ENCODE measurements at regions not wholly inside any gene's neighbourhood (a gene's known extent, or its start where the extent isn't known, plus 50 kb on each side); places are given as distances from the start of the nearest gene placed in this dataset.
A peak's percentile ranks its signal among the peaks of the same experiment; 100 is the strongest.
"Not testable (repeated sequence)": the region's sequence is repeated elsewhere in the genome, so short reads cannot be mapped to it uniquely, and the experiment has no call there.

GRCh38 chr5:12095808-12096281, 191.6 kb upstream of the CTNND2 start:
- Histone ChIP-seq H3K27me3 (ENCODE audit: insufficient read depth, low read depth, severe bottlenecking) (no peaks in the 10 kb centered on the region), H3K36me3 (no peaks in the 10 kb centered on the region), H3K4me3 (ENCODE audit: low read depth, low read length) (no peak overlapping the region), H3K9me3 (ENCODE audit: severe bottlenecking) (no peaks in the 10 kb centered on the region), H3K27ac (no peak overlapping the region)
- DNase-seq, result no peak
- TF ChIP-seq CTCF (IDR thresholded peaks at IDR 0.05; ENCODE audit: low read depth, low read length), result no peak

GRCh38 chr5:12093586-12093985, 189.3 kb upstream of the CTNND2 start:
- Histone ChIP-seq H3K36me3 (no peaks in the 10 kb centered on the region), H3K27ac (no peak overlapping the region), H3K4me3 (ENCODE audit: low read depth, low read length) (no peak overlapping the region), H3K9me3 (ENCODE audit: severe bottlenecking) (no peaks in the 10 kb centered on the region), H3K27me3 (ENCODE audit: insufficient read depth, low read depth, severe bottlenecking) (no peaks in the 10 kb centered on the region)
- DNase-seq, result no peak
- no peak for TF ChIP-seq CTCF (IDR thresholded peaks at IDR 0.05; ENCODE audit: low read depth, low read length)

GRCh38 chr5:12080761-12081160, 176.5 kb upstream of the CTNND2 start:
- H3K9me3 ChIP-seq (ENCODE audit: severe bottlenecking), result no peaks in the 10 kb centered on the region
- no peak for DNase-seq
- no peak overlapping the region for H3K4me3 ChIP-seq (ENCODE audit: low read depth, low read length)
- H3K27ac ChIP-seq, result no peak overlapping the region
- no peaks in the 10 kb centered on the region for H3K36me3 ChIP-seq
- no peak for TF ChIP-seq CTCF (IDR thresholded peaks at IDR 0.05; ENCODE audit: low read depth, low read length)
- no peaks in the 10 kb centered on the region for H3K27me3 ChIP-seq (ENCODE audit: insufficient read depth, low read depth, severe bottlenecking)

GRCh38 chr5:12078286-12078685, 174.0 kb upstream of the CTNND2 start:
- peak; percentile 13 for DNase-seq
- H3K27ac ChIP-seq; H3K36me3 ChIP-seq; H3K27me3 ChIP-seq (ENCODE audit: insufficient read depth, low read depth, severe bottlenecking); H3K9me3 ChIP-seq (ENCODE audit: severe bottlenecking); H3K4me3 ChIP-seq (ENCODE audit: low read depth, low read length): not testable (repeated sequence)
- peak; percentile 33; the same call in 1 of the 2 replicates for TF ChIP-seq CTCF (IDR thresholded peaks at IDR 0.05; ENCODE audit: low read depth, low read length)

- DNase-seq, result no peak
Observed at GRCh38 chr5:12073426-12073825, 169.2 kb upstream of the CTNND2 start.

More at GRCh38 chr5:12073426-12073825, 169.2 kb upstream of the CTNND2 start:
- Histone ChIP-seq H3K27ac (no peak overlapping the region), H3K27me3 (ENCODE audit: insufficient read depth, low read depth, severe bottlenecking) (no peaks in the 10 kb centered on the region), H3K36me3 (no peaks in the 10 kb centered on the region), H3K4me3 (ENCODE audit: low read depth, low read length) (no peak overlapping the region), H3K9me3 (ENCODE audit: severe bottlenecking) (no peaks in the 10 kb centered on the region)
- TF ChIP-seq CTCF (IDR thresholded peaks at IDR 0.05; ENCODE audit: low read depth, low read length), result no peak

Measured in WERI-Rb-1 (cell line).